NCI-H345 treated with DMSO at 0.1 percent for 48 hours (cell line): ENCODE measurements at regions not wholly inside any gene's neighbourhood (a gene's known extent, or its start where the extent isn't known, plus 50 kb on each side); places are given as distances from the start of the nearest gene placed in this dataset.
"Not testable (repeated sequence)": the region's sequence is repeated elsewhere in the genome, so short reads cannot be mapped to it uniquely, and the experiment has no call there.

Experiments
- DNase-seq: peaks from one replicate; lab custom pipeline; 2025; ENCODE audit not compliant: unreplicated experiment; lab: John Stamatoyannopoulos, UW

DNA sequence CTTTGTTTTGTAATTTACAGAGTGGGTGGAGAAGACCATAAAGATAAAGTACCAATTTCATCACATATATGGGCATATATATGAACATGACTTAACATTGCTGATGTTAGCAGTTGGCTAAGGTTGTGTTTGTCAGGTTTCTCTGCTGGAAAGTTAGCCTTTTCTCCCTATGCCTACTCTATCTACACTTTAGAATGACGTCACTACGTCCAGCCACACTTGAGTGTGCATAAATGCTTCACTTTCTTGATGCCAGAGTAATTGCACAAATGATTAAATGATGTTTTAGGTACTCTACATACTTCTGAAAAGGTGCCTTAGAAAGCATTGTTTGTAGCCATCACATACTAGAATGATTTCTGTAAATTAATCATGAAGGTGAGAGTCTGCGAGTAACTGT is 759.2 kb upstream of the MGAT4C start:
- no peak for DNase-seq

DNA sequence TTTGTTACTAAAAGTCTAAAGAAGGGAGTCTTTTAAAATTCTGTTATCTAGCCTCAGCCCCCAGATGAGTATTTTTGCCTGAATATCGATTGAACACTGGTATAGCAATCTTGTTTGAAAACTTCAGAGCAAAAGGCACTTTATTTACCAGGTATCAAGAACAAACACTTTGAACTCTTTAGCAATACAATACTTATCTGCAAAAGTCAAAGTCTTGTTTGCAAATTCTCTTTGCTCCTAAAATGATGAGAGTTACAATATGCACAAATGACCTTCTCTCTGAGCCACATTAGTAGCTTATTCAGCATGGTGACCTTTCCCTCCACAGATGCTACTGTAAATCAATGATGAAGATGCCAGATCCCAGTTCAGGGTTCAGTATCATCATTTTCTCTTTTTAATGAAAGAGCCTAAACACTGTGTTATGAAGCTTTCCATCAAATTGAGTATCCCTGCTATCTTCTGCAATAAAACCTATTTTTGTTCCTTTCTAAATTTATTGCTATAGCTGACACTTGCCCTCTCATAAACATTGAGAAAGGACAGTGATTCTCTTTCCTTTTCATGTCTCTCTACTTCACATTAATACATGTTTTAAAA is 752.7 kb upstream of the MGAT4C start:
- no peak for DNase-seq

DNA sequence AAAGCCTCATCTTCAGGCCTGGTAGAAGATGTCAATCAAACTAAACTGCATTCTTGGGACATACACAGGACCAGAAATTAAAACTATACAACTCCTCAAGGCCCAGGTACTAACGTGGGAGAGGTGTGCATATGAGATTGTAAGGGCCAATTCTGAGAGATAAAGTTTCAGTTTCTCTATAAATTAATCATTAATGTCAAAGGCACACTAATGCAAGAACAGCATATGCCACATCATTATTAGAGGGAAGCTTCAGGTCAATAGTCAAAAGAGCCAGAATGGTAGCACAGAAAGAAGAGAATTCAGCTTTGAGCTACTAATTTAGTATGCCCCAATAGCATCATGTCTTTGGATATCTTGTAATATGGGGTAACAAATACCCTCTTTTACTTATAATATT is 744.9 kb upstream of the MGAT4C start:
- DNase-seq: no peak

DNA sequence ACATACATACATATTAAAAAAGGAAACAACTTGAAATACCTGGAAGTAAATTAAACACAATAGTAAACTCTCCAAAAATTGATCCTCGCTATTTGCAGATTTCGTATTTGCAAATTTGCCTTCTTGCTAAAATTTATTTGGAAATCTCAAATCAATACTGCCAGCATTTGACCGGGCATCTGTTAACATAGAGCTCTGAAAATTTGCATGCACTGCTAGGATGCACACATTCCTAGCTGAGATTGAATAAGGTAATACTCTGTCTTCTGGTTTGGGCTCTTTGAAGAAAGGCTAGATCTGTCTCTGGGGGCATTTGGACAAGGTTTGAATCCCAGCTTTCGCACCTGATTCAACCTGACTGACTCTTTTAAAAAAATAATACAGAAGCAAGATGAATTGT is 729.1 kb upstream of the MGAT4C start:
- DNase-seq: no peak

DNA sequence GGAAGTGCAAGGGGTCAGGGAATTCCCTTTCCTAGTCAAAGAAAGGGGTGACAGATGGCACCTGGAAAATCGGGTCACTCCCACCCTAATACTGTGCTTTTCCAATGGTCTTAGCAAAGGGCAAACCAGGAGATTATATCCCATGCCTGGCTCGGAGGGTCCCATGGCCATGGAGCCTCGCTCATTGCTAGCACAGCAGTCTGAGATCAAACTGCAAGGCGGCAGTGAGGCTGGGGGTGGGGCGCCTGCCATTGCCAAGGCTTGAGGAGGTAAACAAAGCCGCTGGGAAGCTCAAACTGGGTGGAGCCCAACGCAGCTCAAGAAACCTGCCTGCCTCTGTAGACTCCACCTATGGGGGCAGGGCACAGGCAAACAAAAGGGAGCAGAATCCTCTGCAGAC is 714.4 kb upstream of the MGAT4C start:
- DNase-seq: not testable (repeated sequence)

DNA sequence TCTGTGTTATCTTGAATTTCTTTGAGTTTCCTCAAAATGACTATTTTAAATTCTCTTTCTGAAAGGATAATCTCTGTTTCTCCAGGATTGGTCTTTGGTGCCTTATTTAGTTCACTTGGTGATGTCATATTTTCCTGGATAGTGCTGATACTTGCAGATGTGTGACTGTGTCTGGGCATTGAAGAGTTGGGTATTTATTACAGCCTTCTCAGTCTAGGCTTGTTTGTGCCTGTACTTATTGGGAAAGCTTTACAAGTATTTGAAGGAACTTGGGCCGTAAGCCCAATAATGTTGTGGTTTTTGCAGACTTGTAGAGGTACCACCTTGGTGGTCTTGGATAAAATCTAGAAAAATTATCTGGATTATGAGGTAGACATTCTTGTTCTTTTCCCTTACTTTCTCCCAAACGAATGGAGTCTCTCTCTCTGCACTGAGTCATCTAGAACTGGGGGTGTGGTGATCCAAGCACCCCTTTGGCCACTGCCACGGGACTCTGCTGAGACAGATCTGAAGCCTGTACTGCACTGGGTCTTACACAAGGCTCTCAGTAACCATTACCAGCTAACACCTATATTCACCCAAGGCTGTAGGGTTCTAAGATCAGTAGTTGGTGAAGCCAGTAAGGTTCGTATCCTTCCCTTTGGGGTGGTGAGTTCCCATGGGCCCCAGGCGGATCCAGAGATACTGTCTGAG is 703.7 kb upstream of the MGAT4C start:
- no peak for DNase-seq

DNA sequence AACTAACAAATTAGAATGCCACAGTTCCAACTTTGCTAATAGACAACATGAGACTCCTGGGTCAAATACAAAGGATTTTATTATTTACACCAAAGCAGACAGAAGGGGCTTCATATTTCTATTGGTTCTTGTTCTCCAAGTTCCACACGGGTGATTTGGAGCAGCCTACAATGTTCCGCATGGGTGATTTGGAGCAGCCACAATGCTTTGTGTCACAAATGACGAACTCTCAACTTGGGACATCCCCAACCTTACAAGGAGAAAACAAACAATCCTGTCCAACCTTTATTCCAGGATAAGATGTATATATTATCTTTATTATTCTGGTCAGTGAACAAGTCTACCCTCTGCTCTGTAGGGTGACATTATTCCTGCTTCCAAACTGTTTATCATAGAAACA is 694.3 kb upstream of the MGAT4C start:
- peak; percentile 7 for DNase-seq

DNA sequence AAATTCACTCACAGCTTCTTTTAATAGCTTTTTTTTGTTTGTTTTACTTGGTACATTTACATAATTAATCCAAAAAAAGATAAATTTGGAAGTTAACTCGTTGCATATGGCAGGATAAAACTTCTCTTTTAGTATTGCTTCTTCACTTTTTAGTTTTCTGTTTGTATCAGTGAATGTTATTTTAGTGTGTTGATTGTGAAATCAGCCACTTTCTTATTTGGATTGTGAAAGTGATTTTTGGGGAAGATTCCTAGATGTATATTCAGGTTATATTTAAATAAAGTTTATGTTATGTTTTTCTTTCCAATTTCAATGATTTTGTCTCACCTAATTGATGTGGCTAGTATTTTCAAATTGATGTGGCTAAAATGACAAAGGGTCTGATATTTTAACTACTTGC is 693.9 kb upstream of the MGAT4C start:
- no peak for DNase-seq

DNA sequence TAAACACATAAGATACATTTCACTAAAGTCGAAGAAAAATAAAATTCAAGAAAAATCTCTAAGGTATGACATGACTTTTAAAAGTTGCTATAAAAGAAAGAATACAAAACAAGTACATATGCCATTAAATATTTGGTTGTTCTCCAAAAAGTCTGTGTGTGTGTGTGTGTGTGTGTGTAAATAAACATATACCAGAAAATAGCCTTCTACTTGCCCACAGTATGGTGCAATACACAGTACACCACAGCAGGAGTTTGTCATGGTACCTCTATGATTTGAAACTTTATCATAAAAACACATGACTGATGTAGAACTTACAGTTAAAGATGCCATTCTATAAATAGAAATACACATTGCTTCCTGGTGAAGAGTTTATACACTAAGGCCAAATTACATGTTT is 692.7 kb upstream of the MGAT4C start:
- no peak for DNase-seq

DNA sequence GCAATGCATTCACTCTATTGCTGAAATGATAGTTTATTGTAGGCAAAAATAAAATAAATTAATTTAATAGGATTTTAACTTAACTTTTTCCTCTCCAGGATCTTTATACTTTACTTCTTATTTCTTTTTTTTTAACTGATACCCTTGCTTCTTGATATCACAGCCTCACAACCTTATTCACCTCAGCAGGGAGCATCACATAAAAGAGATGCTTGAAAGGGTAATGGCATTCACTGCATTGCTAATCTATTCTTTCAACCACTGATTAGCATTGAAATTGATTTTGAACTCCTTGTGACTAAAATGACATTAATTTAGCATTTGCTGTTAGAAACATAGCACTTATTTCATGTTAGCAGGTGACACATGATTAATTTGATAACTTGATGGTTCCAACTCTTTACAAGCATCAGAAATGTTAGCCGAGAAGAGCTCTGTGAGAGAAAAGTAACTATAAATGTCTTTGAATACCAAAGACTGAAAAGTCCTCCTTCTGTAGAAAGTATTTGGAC is 689.5 kb upstream of the MGAT4C start:
- DNase-seq: no peak

DNA sequence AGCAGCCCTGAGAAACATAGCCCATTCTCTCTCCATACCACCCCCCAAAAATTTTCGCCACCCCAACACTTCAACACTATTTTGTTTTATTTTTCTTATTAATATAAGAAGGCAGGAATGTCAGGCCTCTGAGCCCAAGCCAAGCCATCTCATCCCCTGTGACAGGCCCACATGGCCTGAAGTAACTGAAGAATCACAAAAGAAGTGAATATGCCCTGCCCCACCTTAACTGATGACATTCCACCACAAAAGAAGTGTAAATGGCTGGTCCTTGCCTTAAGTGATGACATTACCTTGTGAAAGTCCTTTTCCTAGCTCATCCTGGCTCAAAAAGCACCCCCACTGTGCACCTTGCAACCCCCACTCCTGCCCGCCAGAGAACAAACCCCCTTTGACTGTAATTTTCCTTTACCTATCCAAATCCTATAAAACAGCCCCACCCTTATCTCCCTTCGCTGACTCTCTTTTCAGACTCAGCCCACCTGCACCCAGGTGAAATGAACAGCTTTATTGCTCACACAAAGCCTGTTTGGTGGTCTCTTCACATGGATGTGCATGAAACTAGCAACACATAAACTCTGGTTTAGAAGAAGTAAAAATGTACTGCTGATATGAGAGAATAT is 688.1 kb upstream of the MGAT4C start:
- DNase-seq: not testable (repeated sequence)

DNA sequence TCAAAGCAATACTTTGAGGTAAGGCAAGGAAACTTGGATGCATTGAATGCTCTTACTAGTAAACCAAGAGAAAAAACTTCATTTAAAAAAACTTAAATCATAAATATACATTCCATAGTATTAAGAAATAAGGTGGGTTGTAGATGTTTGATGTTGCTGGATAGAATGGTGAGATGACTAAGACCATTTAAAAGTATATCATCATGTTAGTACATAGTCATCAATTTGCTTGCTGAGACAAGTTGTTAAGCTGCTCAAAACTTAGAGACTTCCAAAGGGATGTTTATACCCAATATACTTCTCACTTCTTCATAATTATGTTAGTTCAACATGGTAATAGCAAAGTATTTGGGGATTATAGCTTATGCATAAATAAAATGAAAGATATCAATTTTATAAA is 675.5 kb upstream of the MGAT4C start:
- no peak for DNase-seq

DNA sequence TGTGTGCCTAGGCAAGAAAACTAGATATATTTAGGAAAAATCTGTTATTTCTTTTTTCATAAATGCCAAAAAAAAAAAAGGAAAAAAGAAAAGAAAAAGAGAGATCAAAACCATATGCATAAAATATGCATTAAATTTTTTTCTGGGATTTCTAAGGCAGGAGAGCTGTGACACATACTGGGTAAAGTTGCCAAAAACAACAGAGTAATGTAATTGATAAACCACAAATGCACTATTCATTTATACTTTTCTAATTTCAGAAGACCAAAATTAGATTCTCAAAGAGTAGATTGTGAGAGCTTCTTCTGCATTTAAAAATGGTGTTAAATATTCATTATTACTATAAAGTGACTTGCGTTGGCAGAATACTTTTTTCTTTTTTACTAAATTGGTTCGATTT is 673.8 kb upstream of the MGAT4C start:
- DNase-seq: no peak

DNA sequence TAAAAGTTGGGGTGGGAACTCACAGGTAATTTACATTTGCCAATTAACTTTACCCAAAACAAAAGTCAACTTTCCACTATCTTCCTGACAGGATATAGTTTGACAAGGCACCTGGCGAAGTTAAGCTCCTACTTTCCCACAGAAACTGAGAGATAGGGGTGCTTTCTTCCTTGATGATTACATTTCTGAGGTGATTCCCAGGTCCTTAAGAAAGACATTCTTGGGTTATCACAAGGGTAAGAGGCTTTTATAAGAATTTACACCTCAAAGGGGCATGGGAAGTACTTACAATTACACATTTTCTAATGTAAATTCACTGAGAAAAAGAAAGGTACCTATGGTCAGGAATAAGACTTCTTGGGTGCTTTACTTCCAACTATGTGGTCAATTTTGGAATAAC is 660.9 kb upstream of the MGAT4C start:
- no peak for DNase-seq

DNA sequence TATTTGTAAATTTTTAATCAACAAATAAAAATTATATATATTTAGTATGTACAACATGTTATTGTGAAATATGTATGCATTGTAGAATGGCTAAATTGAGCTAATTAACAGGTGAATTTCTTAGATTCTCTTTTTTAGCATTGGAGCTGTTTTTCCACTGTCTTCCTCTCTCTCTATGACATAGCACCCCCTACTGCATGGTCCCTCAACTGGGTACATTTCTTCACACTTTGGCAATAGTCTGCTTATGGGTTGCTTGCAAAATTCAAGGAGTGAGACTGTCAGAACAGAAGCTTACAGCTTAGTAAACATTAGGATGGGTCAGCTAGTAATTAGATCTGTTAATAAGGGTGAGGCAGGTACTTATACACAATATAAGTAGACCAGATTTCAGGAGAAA is 658.5 kb upstream of the MGAT4C start:
- no peak for DNase-seq

DNA sequence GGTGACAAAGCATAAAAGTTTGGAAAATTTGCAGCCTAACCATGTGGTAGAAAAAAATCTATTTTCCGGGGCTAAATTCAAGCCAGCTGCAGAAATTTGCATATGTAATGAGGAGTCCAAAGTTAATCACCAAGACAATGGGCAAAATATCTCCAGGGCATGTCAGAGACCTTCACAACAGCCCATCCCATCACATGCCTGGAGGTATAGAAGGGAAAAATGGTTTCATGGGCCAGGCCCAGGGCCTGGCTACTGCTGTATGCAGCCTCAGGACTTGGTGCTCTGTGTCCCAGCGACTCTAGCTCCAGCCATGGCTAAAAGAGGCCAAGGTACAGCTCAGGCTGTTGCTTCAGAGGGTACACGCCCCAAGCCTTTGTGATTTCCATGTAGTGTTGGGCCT is 655.8 kb upstream of the MGAT4C start:
- DNase-seq: no peak

DNA sequence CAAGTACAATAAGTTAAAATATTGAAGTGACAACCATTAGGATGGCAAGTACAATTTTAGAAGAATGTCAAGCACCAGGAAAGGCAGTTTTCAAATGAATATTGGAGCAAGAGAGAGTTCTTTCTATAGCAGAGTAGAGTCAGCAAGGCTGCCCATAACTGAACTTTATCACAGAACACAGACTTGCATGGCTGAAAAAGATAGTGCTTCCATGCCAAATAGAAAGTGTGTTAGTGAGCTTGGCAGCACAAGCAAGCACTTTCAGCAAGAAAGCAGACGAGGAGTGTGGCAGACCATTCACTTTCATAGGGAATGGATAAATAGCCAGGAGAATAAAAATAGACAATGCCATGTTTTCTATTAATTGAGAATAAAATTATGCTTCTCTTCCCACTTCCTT is 647.0 kb upstream of the MGAT4C start:
- no peak for DNase-seq

DNA sequence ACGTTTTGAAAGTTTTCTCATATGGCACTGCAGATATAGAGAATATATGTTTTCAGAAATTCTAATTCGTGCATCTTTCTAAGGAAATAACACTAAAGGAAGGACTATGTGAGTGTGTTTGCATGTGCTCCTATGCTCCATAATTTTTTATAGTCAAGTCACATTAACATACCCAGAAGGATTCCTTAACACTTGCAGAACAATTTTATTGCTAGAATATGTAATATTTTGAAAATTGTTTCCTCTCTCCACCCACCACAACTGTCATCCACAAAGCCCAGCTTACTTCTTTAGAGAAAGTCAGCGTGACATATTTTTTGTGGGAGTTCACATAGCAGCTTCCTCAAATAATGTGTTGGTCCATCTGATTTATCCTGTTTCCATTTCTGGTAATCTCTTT is 604.6 kb upstream of the MGAT4C start:
- DNase-seq: no peak

DNA sequence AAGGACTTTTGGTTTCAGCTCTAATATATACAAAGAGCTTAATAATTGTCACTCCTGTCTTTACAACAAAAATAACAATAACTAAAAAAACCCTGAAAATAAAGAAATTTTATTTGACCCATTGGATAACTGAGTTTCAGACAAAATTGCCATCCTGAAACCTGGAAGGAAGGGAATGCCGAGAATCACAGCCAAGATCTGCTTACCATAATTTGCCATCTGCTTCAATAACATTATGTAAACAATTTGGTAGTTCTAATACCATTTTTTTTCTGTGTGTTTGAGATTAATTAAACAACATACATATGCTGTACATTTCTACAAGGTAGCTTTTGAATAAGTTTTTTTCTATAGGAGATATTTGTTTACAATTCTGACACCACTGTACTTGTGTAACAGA is 596.3 kb upstream of the MGAT4C start:
- no peak for DNase-seq

DNA sequence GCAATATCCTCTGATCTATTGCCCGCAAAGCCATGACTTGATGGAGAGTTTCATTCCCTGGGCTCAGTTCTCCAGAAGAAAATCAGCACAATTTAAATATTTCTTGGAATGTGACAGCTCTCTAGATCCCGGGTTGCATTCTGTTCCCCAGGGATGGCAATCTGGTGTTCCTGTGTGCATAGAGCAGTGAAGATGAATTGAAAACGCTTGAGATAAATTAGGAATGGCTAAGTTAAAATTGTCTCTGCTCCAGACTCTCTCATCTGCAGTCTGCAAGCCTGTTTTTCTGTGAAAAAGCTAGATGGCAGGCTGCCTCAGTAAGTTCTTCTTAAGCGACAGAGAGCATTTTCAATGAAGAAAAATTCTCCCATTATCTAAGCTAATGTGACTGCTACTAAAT is 582.5 kb upstream of the MGAT4C start:
- no peak for DNase-seq

DNA sequence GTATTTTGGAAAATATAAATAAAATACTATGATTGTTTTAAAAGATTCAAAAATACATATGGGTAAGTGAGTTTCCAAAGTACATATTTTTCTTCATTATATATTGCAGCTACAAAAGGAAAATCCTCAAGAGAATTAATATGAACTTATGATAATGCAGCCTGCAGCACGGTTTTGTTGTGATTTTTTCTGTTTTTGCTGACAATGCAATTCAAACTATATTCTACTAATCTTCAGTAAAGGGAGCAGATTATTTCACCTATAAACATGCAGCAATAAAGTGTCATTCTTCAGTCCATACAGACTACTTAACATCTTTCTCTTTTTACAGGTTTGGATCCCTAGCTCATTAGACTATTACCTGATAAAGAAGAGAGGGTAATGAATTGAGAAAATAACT is 582.1 kb upstream of the MGAT4C start:
- no peak for DNase-seq

DNA sequence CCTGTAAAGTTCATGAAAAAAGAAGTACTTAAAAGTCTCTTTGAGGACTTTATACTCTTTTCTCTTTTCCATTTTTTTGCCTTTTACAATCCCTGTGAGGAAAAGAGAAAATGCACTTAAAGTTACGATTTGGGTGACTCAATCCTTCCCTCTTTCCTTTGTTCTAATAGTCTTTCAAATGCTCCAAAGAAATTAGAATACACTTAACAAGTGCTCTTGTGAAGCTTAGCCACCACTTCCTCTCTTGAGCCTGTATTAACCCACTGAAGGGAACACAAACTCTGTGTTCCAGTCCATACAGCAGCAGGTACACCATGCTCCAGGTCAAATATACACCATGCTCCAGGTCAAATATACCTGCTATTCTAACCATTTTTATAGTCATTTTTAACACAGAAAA is 581.1 kb upstream of the MGAT4C start:
- no peak for DNase-seq

DNA sequence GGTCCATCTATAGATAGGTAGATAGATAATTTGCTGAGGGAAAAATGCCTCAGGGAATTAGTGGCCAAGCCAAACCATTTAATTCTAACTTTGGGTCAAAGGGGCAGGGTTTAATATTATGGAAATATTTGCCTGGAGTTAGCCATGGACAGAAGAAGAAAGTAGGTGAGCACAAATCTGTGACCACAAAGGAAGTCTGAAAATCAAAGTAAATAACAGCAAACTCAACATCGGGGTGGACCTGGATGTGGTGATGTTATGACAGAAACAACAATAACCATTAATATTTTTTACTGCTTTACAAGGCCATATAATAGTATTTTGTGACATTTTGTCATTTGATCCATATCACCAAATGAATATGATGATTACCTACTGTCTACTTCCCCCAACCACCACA is 578.0 kb upstream of the MGAT4C start:
- DNase-seq: no peak
